ENCODE measurements at regions not wholly inside any gene's neighbourhood (a gene's known extent, or its start where the extent isn't known, plus 50 kb on each side); places are given as distances from the start of the nearest gene placed in this dataset.
A peak's percentile ranks its signal among the peaks of the same experiment; 100 is the strongest.

GRCh38 chr3:31289584-31289983 lies 243.1 kb upstream of the STT3B start:
- peak overlapping the region; percentile 47 for H3K4me2 ChIP-seq (ENCODE audit: low read depth, low read length, poor library complexity, severe bottlenecking)
- peaks cover 62% of the 10 kb centered on the region for H3K4me1 ChIP-seq (ENCODE audit: insufficient read depth, low read length, poor library complexity, severe bottlenecking)
- no peaks in the 10 kb centered on the region for H3K9me3 ChIP-seq (ENCODE audit: insufficient read depth, low read depth, low read length)
- 0 out of 2 replicates have a peak, but pooled peaks cover 5% of the 10 kb centered on the region for H3F3A ChIP-seq (ENCODE audit: low read depth)
- no peaks in the 10 kb centered on the region for H3K9me2 ChIP-seq (replicated peaks; ENCODE audit: low read depth, low read length)
- H2AFZ ChIP-seq (ENCODE audit: low read length) = peak overlapping the region; percentile 16; the same call in 1 of the 2 replicates
- no peaks in the 10 kb centered on the region for H4K20me1 ChIP-seq (ENCODE audit: insufficient read depth, low read length, poor library complexity, severe bottlenecking)
- no peaks in the 10 kb centered on the region for H3K36me3 ChIP-seq (ENCODE audit: insufficient read depth, low read length)
- H3K79me2 ChIP-seq (ENCODE audit: insufficient read depth, low read length) = no peaks in the 10 kb centered on the region; the same call in 1 of the 2 replicates
- TF ChIP-seq CTCF (conservative IDR thresholded peaks at IDR 0.05; ENCODE audit: low read length) = no peak
- TF ChIP-seq EZH2phosphoT487 (IDR thresholded peaks at IDR 0.05; ENCODE audit: borderline replicate concordance) = no peak
- no peaks in the 10 kb centered on the region for H3K27me3 ChIP-seq (ENCODE audit: insufficient read depth, low read length, poor library complexity, severe bottlenecking)
- peak overlapping the region; percentile 40 for H3K9ac ChIP-seq (ENCODE audit: low read depth, low read length, poor library complexity, severe bottlenecking)
- H3K4me3 ChIP-seq (ENCODE audit: low read length, poor library complexity, severe bottlenecking) = peak overlapping the region; percentile 48

- no peaks in the 10 kb centered on the region; the same call in 1 of the 2 replicates for H3K79me2 ChIP-seq (ENCODE audit: insufficient read depth, low read length)
- H2AFZ ChIP-seq (ENCODE audit: low read length) = peak overlapping the region; percentile 16; the same call in 1 of the 2 replicates
- 0 out of 2 replicates have a peak, but pooled peaks cover 5% of the 10 kb centered on the region for H3F3A ChIP-seq (ENCODE audit: low read depth)
- H3K27me3 ChIP-seq (ENCODE audit: insufficient read depth, low read length, poor library complexity, severe bottlenecking) = no peaks in the 10 kb centered on the region
- peak overlapping the region; percentile 47 for H3K4me2 ChIP-seq (ENCODE audit: low read depth, low read length, poor library complexity, severe bottlenecking)
- no peak for TF ChIP-seq EZH2phosphoT487 (IDR thresholded peaks at IDR 0.05; ENCODE audit: borderline replicate concordance)
- TF ChIP-seq CTCF (conservative IDR thresholded peaks at IDR 0.05; ENCODE audit: low read length) = no peak
- peaks cover 65% of the 10 kb centered on the region for H3K4me1 ChIP-seq (ENCODE audit: insufficient read depth, low read length, poor library complexity, severe bottlenecking)
- H3K4me3 ChIP-seq (ENCODE audit: low read length, poor library complexity, severe bottlenecking) = peak overlapping the region; percentile 48
- H3K9me2 ChIP-seq (replicated peaks; ENCODE audit: low read depth, low read length) = no peaks in the 10 kb centered on the region
- no peaks in the 10 kb centered on the region for H3K9me3 ChIP-seq (ENCODE audit: insufficient read depth, low read depth, low read length)
- H4K20me1 ChIP-seq (ENCODE audit: insufficient read depth, low read length, poor library complexity, severe bottlenecking) = no peaks in the 10 kb centered on the region
- H3K36me3 ChIP-seq (ENCODE audit: insufficient read depth, low read length) = no peaks in the 10 kb centered on the region
- peak overlapping the region; percentile 40 for H3K9ac ChIP-seq (ENCODE audit: low read depth, low read length, poor library complexity, severe bottlenecking)
Measured at GRCh38 chr3:31290046-31290445, 242.7 kb upstream of the STT3B start.

GRCh38 chr3:31291818-31292217 lies 240.9 kb upstream of the STT3B start:
- H3K9ac ChIP-seq (ENCODE audit: low read depth, low read length, poor library complexity, severe bottlenecking) = no peak overlapping the region
- H3K4me1 ChIP-seq (ENCODE audit: insufficient read depth, low read length, poor library complexity, severe bottlenecking) = peaks cover 77% of the 10 kb centered on the region
- no peak overlapping the region for H2AFZ ChIP-seq (ENCODE audit: low read length)
- H3K9me2 ChIP-seq (replicated peaks; ENCODE audit: low read depth, low read length) = no peaks in the 10 kb centered on the region
- H3K36me3 ChIP-seq (ENCODE audit: insufficient read depth, low read length) = no peaks in the 10 kb centered on the region
- H3K27me3 ChIP-seq (ENCODE audit: insufficient read depth, low read length, poor library complexity, severe bottlenecking) = no peaks in the 10 kb centered on the region
- TF ChIP-seq CTCF (conservative IDR thresholded peaks at IDR 0.05; ENCODE audit: low read length) (no peak), EZH2phosphoT487 (IDR thresholded peaks at IDR 0.05; ENCODE audit: borderline replicate concordance) (no peak)
- H3K4me2 ChIP-seq (ENCODE audit: low read depth, low read length, poor library complexity, severe bottlenecking) = no peak overlapping the region
- no peak overlapping the region for H3K4me3 ChIP-seq (ENCODE audit: low read length, poor library complexity, severe bottlenecking)
- 0 out of 2 replicates have a peak, but pooled peaks cover 5% of the 10 kb centered on the region for H3F3A ChIP-seq (ENCODE audit: low read depth)
- H4K20me1 ChIP-seq (ENCODE audit: insufficient read depth, low read length, poor library complexity, severe bottlenecking) = no peaks in the 10 kb centered on the region
- no peaks in the 10 kb centered on the region for H3K9me3 ChIP-seq (ENCODE audit: insufficient read depth, low read depth, low read length)
- no peaks in the 10 kb centered on the region; the same call in 1 of the 2 replicates for H3K79me2 ChIP-seq (ENCODE audit: insufficient read depth, low read length)

All from Loucy (cell line).